Spinal cord (tissue), 9 donors: ENCODE measurements at regions not wholly inside any gene's neighbourhood (a gene's known extent, or its start where the extent isn't known, plus 50 kb on each side); places are given as distances from the start of the nearest gene placed in this dataset.
A peak's percentile ranks its signal among the peaks of the same experiment; 100 is the strongest.

Experiments
- DNase-seq, 6 donors: peaks; one replicate each; pipeline versions ENCODE4 v3.0.0 to v3.0.0-alpha.2; 2013 to 2015; ENCODE audit warnings: low spot score in 6 of 6, low read depth in 4 of 6
- H3K27ac ChIP-seq: one replicate; pipeline ENCODE4 v1.5.1; 2013; ENCODE audit warnings: low read depth, low read length, control low read depth
- H3K27me3 ChIP-seq: one replicate; pipeline ENCODE4 v1.6.1; 2013; ENCODE audit warnings: low read length; ENCODE audit not compliant: control insufficient read depth, insufficient read depth
- H3K36me3 ChIP-seq: one replicate; pipeline ENCODE4 v1.6.1; 2013; ENCODE audit warnings: low read length; ENCODE audit not compliant: control insufficient read depth, insufficient read depth
- H3K4me1 ChIP-seq: one replicate; pipeline ENCODE4 v1.6.1; 2013; ENCODE audit warnings: low read length; ENCODE audit not compliant: control insufficient read depth, insufficient read depth
- H3K4me3 ChIP-seq: one replicate; pipeline ENCODE4 v1.5.1; 2013; ENCODE audit warnings: low read depth, low read length, control low read depth
- H3K9me3 ChIP-seq: one replicate; pipeline ENCODE4 v1.6.1; 2013; ENCODE audit warnings: low read length; ENCODE audit not compliant: control insufficient read depth, insufficient read depth
- WGBS: methylation state at CpG from one replicate; pipeline ENCODE4 v1.1.5; 2013; ENCODE audit warnings: missing lambda C conversion rate; ENCODE audit not compliant: insufficient coverage; 5-methylcytosine and 5-hydroxymethylcytosine counted together
- donor health status: healthy.

DNA sequence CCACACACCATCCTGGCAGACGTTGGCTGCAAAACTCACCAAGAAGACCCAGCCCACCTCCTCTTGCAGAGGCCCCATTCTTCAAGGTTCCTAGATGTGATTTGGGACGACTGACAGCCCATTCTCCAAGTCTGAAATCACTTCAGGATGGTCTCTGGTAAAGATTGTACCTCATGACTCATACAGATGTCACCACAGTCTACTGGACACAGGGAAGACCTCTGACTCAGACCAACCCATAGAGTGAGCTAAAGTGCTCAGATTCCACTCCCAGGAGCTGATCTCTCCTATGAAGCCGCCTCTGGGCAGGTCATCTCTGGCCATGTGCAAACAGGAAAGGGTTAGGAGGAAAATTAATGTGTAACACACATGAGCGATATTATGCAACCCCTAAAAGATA, 102.4 kb upstream of the VWC2 start:
- H3K27ac ChIP-seq = no peak overlapping the region
- no peaks in the 10 kb centered on the region for H3K36me3 ChIP-seq
- H3K27me3 ChIP-seq = no peaks in the 10 kb centered on the region
- H3K9me3 ChIP-seq = no peaks in the 10 kb centered on the region
- no peak overlapping the region for H3K4me3 ChIP-seq
- WGBS = 58% methylated on average over 2 of the region's 4 CpGs
- no peaks in the 10 kb centered on the region for H3K4me1 ChIP-seq
- DNase-seq = no peak

- H3K9me3 ChIP-seq = no peaks in the 10 kb centered on the region
- no CpG with 5 or more reads among the region's 2 CpGs for WGBS
- no peaks in the 10 kb centered on the region for H3K4me1 ChIP-seq
- no peak overlapping the region for H3K27ac ChIP-seq
- no peaks in the 10 kb centered on the region for H3K36me3 ChIP-seq
- no peaks in the 10 kb centered on the region for H3K27me3 ChIP-seq
- DNase-seq = no peak
- H3K4me3 ChIP-seq = no peak overlapping the region
Observed at GRCh38 chr7:49692516-49692915, 80.9 kb upstream of the VWC2 start.

GRCh38 chr7:49695971-49696370, 77.5 kb upstream of the VWC2 start:
- WGBS = 100% methylated on average over 1 of the region's 5 CpGs
- no peaks in the 10 kb centered on the region for H3K36me3 ChIP-seq
- no peaks in the 10 kb centered on the region for H3K27me3 ChIP-seq
- no peak overlapping the region for H3K4me3 ChIP-seq
- no peak overlapping the region for H3K27ac ChIP-seq
- H3K9me3 ChIP-seq = no peaks in the 10 kb centered on the region
- no peaks in the 10 kb centered on the region for H3K4me1 ChIP-seq
- DNase-seq = no peak

DNA sequence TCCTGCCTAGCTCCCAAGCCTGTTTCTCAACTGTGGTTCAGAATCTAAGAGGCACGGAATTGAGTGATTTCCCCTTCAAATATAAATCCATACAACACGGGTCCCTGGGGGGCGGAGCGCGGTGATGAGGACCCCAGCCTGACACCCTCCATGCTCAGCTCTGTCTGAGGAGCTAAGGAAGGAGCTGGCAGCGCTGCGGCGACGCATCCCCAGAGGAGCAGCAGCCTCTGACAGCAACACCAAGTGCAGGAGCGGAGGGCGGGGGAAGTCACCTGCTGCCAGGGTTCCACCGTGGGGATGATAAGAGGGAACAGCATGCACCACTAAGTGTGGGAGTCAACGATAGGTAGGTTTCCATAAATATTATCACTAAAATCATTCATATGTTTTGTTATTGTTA, 72.6 kb upstream of the VWC2 start:
- H3K27ac ChIP-seq = no peak overlapping the region
- no peaks in the 10 kb centered on the region for H3K9me3 ChIP-seq
- no peaks in the 10 kb centered on the region for H3K36me3 ChIP-seq

DNA sequence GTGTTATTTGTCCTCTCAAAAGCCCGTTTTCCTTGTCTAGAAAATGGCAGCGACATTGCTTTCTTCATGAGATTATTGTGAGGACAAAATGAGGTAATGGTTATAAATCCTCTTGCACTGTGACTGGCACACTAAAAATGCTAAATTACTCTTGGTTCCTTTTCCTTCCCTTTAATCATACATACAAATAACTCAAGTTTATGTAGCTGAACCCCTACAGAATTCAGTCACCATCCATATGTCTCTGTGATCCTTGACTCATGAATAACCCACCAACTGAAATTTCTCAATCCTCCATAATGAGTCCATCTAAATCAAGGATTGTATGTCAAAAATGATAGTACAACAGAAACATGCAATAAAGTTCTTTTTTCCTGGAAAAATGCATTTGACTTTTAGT, 71.3 kb upstream of the VWC2 start:
- DNase-seq = no peak

More for the DNA sequence above, 72.6 kb upstream of the VWC2 start:
- Histone ChIP-seq H3K4me1 (no peaks in the 10 kb centered on the region), H3K4me3 (no peak overlapping the region), H3K27me3 (peaks cover 9% of the 10 kb centered on the region)
- WGBS = 91% methylated on average over 4 of the region's 13 CpGs
- DNase-seq = no peak

GRCh38 chr7:49703337-49703736, 70.1 kb upstream of the VWC2 start:
- no peak for DNase-seq
- WGBS = 63% methylated on average over 1 of the region's 4 CpGs
- H3K36me3 ChIP-seq = no peaks in the 10 kb centered on the region
- H3K4me1 ChIP-seq = no peaks in the 10 kb centered on the region
- no peaks in the 10 kb centered on the region for H3K9me3 ChIP-seq
- H3K27me3 ChIP-seq = peaks cover 9% of the 10 kb centered on the region
- no peak overlapping the region for H3K27ac ChIP-seq
- H3K4me3 ChIP-seq = no peak overlapping the region

More for the DNA sequence above, 71.3 kb upstream of the VWC2 start:
- Histone ChIP-seq H3K27ac (no peak overlapping the region), H3K27me3 (peaks cover 9% of the 10 kb centered on the region), H3K4me3 (no peak overlapping the region), H3K9me3 (no peaks in the 10 kb centered on the region), H3K4me1 (no peaks in the 10 kb centered on the region), H3K36me3 (no peaks in the 10 kb centered on the region)
- 83% methylated on average over 1 of the region's 2 CpGs for WGBS

DNA sequence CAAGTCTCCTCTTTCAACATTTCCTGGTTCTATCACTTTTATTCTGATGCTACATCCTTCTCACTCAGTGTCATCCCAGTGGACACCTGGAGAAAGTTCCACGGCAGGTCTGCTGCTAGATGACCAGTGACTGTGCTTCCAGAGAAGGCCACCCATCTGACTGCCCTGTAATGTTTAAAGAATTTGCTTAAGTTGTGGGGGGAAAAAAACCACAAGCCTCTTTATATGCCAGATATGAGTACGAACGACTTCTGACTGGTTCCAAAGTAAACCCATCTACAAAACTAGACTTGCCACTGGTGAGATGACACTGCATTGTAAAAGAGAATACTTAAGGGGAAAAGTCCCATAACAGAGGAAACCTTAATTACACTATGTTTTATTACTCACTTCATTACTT, 69.6 kb upstream of the VWC2 start:
- Histone ChIP-seq H3K27ac (no peak overlapping the region), H3K4me1 (no peaks in the 10 kb centered on the region), H3K27me3 (peaks cover 9% of the 10 kb centered on the region), H3K9me3 (no peaks in the 10 kb centered on the region), H3K36me3 (no peaks in the 10 kb centered on the region), H3K4me3 (no peak overlapping the region)
- no CpG with 5 or more reads among the region's 3 CpGs for WGBS
- DNase-seq = no peak

DNA sequence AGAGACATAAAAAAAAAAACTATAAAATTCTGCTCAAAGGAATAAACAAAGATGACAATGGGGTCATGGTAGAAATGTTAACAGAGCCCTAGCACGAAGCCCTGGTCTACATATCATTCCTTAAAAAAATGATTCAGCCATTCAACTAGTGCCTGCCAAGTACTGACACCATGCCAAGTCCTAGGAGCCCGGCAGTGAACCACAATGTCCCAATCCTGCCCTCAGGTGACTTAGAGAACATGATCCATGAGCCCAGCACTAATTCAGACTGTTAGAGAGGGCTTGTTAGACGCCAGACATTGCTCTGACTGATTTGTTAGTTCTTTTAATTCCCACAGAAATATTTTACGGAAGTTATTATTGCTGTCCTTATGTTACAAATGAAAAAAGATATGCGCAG, 67.3 kb upstream of the VWC2 start:
- H3K27me3 ChIP-seq = peaks cover 13% of the 10 kb centered on the region
- no peaks in the 10 kb centered on the region for H3K36me3 ChIP-seq
- H3K4me1 ChIP-seq = no peaks in the 10 kb centered on the region
- no peaks in the 10 kb centered on the region for H3K9me3 ChIP-seq
- H3K4me3 ChIP-seq = no peak overlapping the region
- H3K27ac ChIP-seq = no peak overlapping the region
- DNase-seq = no peak
- WGBS = 100% methylated on average over 2 of the region's 5 CpGs

DNA sequence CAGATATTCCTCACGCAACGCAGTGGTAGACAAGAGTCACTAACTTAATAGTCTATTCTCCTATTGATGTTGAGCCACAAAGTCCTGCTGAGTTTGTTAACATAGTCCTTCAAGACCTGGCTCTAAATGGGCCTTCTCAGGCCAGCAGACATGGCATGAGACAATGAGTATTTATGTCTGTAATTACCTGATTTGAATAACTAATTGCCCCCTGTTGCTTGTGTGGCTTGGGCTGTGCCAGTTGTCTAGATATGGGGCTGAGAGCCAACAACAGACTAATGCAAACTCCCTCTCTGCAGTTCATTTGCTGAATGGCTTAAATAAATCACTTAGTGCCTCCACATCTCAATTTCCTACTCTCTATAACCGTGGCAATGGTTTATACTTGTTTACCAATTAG, 65.5 kb upstream of the VWC2 start:
- no CpG with 5 or more reads among the region's 3 CpGs for WGBS
- H3K4me1 ChIP-seq = no peaks in the 10 kb centered on the region
- no peak overlapping the region for H3K4me3 ChIP-seq
- H3K27me3 ChIP-seq = peaks cover 10% of the 10 kb centered on the region
- H3K36me3 ChIP-seq = no peaks in the 10 kb centered on the region
- no peaks in the 10 kb centered on the region for H3K9me3 ChIP-seq
- H3K27ac ChIP-seq = no peak overlapping the region
- DNase-seq = peak; percentile 35 to 85 (median 56)

- H3K27ac ChIP-seq = no peak overlapping the region
- DNase-seq = peak in 1 of 6 donors; percentile 12
- no peaks in the 10 kb centered on the region for H3K4me1 ChIP-seq
- peaks cover 13% of the 10 kb centered on the region for H3K27me3 ChIP-seq
- no peaks in the 10 kb centered on the region for H3K36me3 ChIP-seq
- no peak overlapping the region for H3K4me3 ChIP-seq
- H3K9me3 ChIP-seq = no peaks in the 10 kb centered on the region
- 49% methylated on average over 4 of the region's 5 CpGs for WGBS
Observed at GRCh38 chr7:49708590-49708989, 64.8 kb upstream of the VWC2 start.
